ENCODE measurements at regions not wholly inside any gene's neighbourhood (a gene's known extent, or its start where the extent isn't known, plus 50 kb on each side); places are given as distances from the start of the nearest gene placed in this dataset.

DNA sequence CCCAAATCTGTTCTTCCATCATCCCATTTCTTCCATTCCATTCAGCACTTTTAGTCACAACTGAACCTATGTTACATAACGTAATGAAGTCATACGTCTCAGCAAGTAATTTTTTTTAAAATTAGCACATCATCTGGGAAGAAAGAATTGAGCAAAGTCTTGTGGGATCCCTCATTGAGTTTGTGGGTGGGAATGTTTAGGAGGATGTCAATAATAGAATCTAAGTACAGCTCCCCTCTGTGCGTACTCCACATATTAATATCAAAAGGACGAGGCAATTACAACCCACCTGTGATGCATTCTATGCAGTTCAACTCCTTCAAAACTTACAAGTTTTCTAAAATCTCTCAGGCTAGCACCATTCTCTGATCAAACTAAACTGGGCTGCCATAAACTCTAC, 526.3 kb downstream of the AGTPBP1 start:
- no peaks in the 10 kb centered on the region for H3K36me3 ChIP-seq (ENCODE audit: control insufficient read depth, insufficient read depth, low read length)
- no peak overlapping the region for H3K27ac ChIP-seq (ENCODE audit: extremely low read depth, low read depth, low read length)
- H3K4me2 ChIP-seq (ENCODE audit: insufficient read depth, low read length), result no peak overlapping the region
- FAIRE-seq, result no peak
- intact Hi-C loops (cut with micrococcal nuclease) (no loop called here), in situ Hi-C loops (cut with MboI) (no loop called here)
- ATAC-seq, result no peak
- no TSS peak for BruUV-seq (replicated peaks)
- no peak for DNase-seq (ENCODE audit: extremely low read depth in 1 of 4, low spot score in 3 of 4)
- no peaks in the 10 kb centered on the region for H3K4me1 ChIP-seq (replicated peaks in 1 of 2; ENCODE audit: control insufficient read depth in 2 of 2, insufficient read depth in 2 of 2, low read length in 2 of 2)
- H3K9me3 ChIP-seq (replicated peaks; ENCODE audit: control insufficient read depth, insufficient read depth, low read depth, low read length), result no peaks in the 10 kb centered on the region
- no peaks in the 10 kb centered on the region for H4K20me1 ChIP-seq (replicated peaks; ENCODE audit: control insufficient read depth, insufficient read depth, low read length)
- 13% methylated on average over 4 of the region's 4 CpGs for WGBS (ENCODE audit: insufficient coverage, low coverage, missing lambda C conversion rate)
- no peaks in the 10 kb centered on the region for H3K9me1 ChIP-seq (ENCODE audit: control insufficient read depth, insufficient read depth, low read length)
- H3K9ac ChIP-seq (ENCODE audit: insufficient read depth in 1 of 2, low read depth in 2 of 2, low read length in 2 of 2), result no peak overlapping the region
- ChIA-PET POLR2A (no interaction called here), CTCF (ENCODE audit: low intra/inter-chr PET ratio) (no interaction called here)
- H3K79me2 ChIP-seq (ENCODE audit: control insufficient read depth, insufficient read depth, low read length), result no peaks in the 10 kb centered on the region
- TF ChIP-seq, protein P1, sequence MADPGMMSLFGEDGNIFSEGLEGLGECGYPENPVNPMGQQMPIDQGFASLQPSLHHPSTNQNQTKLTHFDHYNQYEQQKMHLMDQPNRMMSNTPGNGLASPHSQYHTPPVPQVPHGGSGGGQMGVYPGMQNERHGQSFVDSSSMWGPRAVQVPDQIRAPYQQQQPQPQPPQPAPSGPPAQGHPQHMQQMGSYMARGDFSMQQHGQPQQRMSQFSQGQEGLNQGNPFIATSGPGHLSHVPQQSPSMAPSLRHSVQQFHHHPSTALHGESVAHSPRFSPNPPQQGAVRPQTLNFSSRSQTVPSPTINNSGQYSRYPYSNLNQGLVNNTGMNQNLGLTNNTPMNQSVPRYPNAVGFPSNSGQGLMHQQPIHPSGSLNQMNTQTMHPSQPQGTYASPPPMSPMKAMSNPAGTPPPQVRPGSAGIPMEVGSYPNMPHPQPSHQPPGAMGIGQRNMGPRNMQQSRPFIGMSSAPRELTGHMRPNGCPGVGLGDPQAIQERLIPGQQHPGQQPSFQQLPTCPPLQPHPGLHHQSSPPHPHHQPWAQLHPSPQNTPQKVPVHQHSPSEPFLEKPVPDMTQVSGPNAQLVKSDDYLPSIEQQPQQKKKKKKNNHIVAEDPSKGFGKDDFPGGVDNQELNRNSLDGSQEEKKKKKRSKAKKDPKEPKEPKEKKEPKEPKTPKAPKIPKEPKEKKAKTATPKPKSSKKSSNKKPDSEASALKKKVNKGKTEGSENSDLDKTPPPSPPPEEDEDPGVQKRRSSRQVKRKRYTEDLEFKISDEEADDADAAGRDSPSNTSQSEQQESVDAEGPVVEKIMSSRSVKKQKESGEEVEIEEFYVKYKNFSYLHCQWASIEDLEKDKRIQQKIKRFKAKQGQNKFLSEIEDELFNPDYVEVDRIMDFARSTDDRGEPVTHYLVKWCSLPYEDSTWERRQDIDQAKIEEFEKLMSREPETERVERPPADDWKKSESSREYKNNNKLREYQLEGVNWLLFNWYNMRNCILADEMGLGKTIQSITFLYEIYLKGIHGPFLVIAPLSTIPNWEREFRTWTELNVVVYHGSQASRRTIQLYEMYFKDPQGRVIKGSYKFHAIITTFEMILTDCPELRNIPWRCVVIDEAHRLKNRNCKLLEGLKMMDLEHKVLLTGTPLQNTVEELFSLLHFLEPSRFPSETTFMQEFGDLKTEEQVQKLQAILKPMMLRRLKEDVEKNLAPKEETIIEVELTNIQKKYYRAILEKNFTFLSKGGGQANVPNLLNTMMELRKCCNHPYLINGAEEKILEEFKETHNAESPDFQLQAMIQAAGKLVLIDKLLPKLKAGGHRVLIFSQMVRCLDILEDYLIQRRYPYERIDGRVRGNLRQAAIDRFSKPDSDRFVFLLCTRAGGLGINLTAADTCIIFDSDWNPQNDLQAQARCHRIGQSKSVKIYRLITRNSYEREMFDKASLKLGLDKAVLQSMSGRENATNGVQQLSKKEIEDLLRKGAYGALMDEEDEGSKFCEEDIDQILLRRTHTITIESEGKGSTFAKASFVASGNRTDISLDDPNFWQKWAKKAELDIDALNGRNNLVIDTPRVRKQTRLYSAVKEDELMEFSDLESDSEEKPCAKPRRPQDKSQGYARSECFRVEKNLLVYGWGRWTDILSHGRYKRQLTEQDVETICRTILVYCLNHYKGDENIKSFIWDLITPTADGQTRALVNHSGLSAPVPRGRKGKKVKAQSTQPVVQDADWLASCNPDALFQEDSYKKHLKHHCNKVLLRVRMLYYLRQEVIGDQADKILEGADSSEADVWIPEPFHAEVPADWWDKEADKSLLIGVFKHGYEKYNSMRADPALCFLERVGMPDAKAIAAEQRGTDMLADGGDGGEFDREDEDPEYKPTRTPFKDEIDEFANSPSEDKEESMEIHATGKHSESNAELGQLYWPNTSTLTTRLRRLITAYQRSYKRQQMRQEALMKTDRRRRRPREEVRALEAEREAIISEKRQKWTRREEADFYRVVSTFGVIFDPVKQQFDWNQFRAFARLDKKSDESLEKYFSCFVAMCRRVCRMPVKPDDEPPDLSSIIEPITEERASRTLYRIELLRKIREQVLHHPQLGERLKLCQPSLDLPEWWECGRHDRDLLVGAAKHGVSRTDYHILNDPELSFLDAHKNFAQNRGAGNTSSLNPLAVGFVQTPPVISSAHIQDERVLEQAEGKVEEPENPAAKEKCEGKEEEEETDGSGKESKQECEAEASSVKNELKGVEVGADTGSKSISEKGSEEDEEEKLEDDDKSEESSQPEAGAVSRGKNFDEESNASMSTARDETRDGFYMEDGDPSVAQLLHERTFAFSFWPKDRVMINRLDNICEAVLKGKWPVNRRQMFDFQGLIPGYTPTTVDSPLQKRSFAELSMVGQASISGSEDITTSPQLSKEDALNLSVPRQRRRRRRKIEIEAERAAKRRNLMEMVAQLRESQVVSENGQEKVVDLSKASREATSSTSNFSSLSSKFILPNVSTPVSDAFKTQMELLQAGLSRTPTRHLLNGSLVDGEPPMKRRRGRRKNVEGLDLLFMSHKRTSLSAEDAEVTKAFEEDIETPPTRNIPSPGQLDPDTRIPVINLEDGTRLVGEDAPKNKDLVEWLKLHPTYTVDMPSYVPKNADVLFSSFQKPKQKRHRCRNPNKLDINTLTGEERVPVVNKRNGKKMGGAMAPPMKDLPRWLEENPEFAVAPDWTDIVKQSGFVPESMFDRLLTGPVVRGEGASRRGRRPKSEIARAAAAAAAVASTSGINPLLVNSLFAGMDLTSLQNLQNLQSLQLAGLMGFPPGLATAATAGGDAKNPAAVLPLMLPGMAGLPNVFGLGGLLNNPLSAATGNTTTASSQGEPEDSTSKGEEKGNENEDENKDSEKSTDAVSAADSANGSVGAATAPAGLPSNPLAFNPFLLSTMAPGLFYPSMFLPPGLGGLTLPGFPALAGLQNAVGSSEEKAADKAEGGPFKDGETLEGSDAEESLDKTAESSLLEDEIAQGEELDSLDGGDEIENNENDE (IDR thresholded peaks at IDR 0.05; ENCODE audit: low read depth, low read length), result no peak
- TF ChIP-seq ZNF431 (CRISPR knock-in tag; IDR thresholded peaks at IDR 0.05), result no peak
- TF ChIP-seq ZNF197 (CRISPR knock-in tag; IDR thresholded peaks at IDR 0.05; ENCODE audit: low read depth), result no peak
- TF ChIP-seq, protein P2, sequence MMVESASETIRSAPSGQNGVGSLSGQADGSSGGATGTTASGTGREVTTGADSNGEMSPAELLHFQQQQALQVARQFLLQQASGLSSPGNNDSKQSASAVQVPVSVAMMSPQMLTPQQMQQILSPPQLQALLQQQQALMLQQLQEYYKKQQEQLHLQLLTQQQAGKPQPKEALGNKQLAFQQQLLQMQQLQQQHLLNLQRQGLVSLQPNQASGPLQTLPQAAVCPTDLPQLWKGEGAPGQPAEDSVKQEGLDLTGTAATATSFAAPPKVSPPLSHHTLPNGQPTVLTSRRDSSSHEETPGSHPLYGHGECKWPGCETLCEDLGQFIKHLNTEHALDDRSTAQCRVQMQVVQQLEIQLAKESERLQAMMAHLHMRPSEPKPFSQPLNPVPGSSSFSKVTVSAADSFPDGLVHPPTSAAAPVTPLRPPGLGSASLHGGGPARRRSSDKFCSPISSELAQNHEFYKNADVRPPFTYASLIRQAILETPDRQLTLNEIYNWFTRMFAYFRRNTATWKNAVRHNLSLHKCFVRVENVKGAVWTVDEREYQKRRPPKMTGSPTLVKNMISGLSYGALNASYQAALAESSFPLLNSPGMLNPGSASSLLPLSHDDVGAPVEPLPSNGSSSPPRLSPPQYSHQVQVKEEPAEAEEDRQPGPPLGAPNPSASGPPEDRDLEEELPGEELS (CRISPR knock-in tag; IDR thresholded peaks at IDR 0.05; ENCODE audit: borderline replicate concordance), result no peak
- TF ChIP-seq CHD1 (IDR thresholded peaks at IDR 0.05; ENCODE audit: low read length), result no peak
- TF ChIP-seq CREB1 (IDR thresholded peaks at IDR 0.05), result no peak
- no peak for TF ChIP-seq CREB1 (CRISPR knock-in tag; IDR thresholded peaks at IDR 0.05)
- no peak for TF ChIP-seq SMAD2 (IDR thresholded peaks at IDR 0.05; ENCODE audit: low read depth, low read length)
- TF ChIP-seq ZNF589 (CRISPR knock-in tag; IDR thresholded peaks at IDR 0.05; ENCODE audit: low read depth), result no peak
- no peak for TF ChIP-seq ZC3H8 (IDR thresholded peaks at IDR 0.05)
- TF ChIP-seq NUFIP1 (IDR thresholded peaks at IDR 0.05; ENCODE audit: partially characterized antibody), result no peak
- no peak for TF ChIP-seq FOXJ3 (CRISPR knock-in tag; IDR thresholded peaks at IDR 0.05)
- no peak overlapping the region for H2AFZ ChIP-seq (ENCODE audit: low read depth, low read length)
- no peak overlapping the region for H3K4me3 ChIP-seq
- no peaks in the 10 kb centered on the region for H3K27me3 ChIP-seq (ENCODE audit: control insufficient read depth in 2 of 2, insufficient read depth in 2 of 2, low read length in 2 of 2)
